Activated naive CD4-positive, alpha-beta T cell treated with anti-CD3 and anti-CD28 coated beads, Interleukin-2, amount 50 U/mL, for 16 hours (primary cell): ENCODE measurements at regions not wholly inside any gene's neighbourhood (a gene's known extent, or its start where the extent isn't known, plus 50 kb on each side); places are given as distances from the start of the nearest gene placed in this dataset.
"Not testable (repeated sequence)": the region's sequence is repeated elsewhere in the genome, so short reads cannot be mapped to it uniquely, and the experiment has no call there.

Experiments used
- DNase-seq: peaks from one replicate; pipeline ENCODE4 v3.0.0-alpha.2; 2020

DNA sequence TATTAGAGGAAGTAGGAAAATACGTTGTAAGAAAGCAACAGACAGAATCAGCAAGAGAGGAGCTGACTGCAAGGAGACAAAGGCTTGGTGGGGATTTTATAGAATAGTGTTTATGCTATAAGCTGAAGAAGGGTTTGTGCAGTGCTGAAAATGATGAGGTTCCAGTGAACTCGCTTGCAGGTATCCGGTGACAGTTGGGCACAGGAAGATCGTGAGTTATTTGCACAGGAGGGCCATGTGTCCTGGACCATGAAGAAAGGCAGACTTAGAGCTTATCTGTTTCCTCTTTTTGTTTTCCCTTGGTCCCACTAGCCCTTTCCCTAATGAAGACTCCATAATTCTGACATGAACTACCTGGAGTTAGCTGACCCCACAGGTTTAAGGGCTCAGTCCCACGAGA lies 61.4 kb downstream of the NXNL2 start:
- DNase-seq, result no peak

DNA sequence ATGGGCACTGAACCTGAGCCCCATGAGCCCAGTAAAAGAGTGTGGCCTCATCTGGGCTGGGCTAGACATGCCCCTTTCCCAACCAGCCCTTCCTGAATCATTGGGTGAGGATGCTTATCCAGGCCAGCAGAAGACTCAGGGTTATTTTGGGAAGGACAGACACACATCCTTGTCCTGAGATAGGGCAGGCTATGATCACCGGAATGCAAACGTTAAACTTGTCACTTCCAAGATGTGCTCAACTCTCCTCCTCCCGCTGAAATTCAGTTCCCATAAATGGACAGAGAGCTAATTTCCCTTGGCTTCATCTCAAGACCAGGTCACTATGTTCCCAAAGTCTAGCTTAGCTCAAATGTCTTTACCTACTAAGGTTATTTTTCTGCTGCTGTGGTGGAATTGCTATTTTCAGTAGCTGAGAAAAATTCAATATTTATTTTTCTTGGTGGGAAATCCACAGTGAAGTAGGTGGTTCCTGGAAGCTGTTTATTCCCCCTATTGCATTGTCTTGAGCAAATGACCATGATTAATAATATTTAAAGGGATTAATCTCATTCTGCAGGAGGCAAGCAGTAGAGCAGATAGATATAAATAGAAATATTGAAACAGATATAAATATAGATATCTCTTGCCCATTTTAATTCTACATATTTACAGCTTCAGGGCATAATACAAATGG lies 70.0 kb downstream of the NXNL2 start:
- no peak for DNase-seq

DNA sequence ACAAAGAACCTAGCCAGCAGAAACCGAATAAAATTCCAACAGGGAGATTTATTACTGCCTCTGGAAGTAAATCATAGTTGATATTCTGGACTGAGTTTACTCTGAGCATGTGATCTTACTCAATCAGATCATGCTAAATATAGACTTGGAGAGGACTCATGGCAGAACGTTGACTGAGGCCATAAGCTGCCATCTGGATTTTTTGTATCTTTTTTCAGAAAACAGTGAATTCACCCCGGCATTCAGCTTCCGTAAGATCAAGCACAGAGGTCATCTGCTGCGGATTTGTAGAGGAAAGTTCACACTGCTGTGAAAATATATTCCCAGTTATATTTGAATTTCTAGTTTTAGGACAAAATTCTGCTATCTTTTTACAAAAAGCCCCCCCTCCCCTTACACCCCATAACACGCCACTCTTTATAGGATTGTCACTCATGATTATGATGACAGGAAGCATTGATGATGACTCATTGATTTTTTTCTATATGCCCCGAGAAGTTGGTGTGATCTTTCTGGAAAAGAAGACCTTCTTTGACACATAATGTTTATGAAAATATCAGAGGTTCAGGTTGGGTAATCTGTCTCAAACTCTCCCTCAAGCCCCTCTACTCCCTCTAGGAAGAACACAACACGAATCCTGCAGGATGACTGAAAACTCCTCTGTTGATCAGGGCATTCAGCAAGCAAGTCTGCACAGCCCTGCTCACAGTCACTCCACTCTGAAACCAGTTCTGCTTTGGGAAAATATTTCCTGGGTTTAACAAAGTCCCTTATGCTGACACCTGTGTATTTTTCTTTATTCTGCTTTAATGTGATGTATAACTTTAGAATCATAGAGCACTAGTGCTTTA lies 70.8 kb downstream of the NXNL2 start:
- no peak for DNase-seq

DNA sequence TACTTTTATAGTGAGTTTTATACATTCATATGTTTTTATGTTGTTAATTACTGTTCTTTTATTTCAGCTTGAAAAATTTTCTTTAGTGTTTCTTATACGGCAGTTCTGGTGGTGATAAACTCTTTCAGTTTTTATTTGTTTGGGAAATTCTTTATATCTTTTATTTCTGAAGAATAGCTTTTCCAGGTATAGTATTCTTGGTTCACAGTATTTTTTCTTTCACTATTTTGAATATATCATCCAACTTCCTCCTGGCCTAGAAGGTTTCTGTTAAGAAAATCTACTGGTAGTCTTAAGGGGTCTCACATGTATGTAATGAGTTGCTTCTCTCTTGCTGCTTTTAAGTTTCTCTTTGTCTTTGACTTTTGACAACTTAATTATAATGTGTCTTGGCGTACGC lies 79.4 kb downstream of the NXNL2 start:
- DNase-seq, result no peak

DNA sequence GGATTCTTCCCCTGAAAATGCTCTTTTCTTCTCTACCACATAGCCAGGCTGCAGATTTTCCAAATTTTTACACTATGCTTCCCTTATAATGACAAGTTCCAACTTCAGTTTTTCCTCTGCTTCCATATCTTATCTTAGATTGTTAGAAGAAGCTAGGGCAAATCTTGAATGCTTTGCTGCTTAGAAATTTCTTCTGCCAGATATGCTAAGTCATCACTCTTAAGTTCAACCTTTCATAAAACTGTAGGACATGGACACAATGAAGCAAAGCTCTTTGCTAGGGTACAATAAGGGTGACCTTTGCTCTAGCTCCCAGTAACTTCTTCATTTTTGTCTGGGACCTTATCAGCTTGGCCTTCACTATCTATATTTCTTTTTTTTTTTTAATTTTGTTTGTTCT lies 88.7 kb downstream of the NXNL2 start:
- no peak for DNase-seq

DNA sequence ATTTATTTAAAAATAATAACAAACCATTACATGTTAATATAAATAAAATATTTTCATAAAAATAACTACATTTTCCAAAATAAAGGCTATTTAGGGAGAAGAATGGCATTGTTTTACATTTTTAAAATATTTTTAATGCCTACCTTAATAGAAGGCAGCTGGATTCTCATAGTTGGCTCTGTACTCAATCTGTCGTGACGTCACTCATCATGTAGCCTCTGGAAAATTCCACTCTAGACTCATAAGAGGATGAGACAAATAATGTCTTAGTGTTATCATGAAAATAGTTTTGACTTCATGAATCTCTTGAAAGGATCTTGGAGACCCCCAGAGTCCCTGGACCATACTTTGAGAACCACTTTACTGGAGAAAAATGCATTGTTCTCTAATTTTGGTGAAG lies 93.1 kb downstream of the NXNL2 start:
- no peak for DNase-seq

DNA sequence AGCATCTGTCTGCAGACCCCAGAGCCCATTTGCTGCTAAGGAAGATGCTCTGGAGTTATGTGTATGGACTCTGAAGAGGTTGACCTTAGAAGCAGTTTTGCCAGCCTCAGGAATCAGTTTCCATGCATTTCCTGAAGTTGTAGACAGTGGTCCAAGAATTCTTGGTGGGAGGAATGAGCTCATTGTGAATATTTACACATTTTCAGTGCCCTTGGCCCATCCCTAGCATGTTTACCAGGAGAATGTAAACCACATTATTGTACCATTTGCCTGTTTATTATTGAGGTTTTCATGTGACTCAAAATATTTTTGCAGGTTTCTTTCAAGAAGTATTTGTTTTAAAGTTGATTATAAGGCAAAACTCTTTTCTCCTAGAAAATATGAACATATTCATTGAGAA lies 93.8 kb downstream of the NXNL2 start:
- DNase-seq, result no peak

DNA sequence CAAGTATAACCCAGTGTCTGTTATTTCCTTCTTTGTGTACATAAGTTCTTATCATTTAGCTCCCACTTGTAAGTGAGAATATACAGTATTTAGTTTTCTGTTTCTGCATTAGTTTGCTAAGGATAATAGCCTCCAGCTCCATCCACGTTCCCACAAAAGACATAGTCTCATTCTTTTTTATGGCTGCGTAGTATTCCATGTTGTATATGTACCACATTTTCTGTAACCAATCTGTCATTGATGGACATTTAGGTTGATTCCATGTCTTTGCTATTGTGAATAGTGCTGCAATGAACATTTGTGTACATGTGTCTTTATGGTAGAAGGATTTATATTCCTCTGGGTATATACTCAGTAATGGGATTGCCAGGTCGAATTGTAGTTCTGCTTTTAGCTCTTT lies 95.6 kb downstream of the NXNL2 start:
- not testable (repeated sequence) for DNase-seq

DNA sequence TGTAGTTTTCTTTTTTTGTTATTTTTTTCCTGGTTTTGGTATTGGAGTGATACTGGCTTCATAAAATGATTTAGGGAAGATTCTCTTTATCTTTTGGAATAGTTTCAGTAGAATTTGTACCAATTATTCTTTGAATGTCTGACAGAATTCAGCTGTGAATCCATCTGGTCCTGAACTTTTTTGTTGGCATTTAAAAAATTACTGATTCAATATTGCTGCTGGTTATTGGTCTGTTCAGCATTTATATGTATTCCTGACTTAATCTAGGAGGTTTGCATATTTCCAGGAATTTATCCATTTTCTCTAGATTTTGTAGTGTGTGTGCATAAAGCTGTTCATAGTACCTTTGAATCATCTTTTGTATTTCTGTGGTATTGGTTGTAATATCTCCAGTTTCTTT lies 100.2 kb downstream of the NXNL2 start:
- no peak for DNase-seq

DNA sequence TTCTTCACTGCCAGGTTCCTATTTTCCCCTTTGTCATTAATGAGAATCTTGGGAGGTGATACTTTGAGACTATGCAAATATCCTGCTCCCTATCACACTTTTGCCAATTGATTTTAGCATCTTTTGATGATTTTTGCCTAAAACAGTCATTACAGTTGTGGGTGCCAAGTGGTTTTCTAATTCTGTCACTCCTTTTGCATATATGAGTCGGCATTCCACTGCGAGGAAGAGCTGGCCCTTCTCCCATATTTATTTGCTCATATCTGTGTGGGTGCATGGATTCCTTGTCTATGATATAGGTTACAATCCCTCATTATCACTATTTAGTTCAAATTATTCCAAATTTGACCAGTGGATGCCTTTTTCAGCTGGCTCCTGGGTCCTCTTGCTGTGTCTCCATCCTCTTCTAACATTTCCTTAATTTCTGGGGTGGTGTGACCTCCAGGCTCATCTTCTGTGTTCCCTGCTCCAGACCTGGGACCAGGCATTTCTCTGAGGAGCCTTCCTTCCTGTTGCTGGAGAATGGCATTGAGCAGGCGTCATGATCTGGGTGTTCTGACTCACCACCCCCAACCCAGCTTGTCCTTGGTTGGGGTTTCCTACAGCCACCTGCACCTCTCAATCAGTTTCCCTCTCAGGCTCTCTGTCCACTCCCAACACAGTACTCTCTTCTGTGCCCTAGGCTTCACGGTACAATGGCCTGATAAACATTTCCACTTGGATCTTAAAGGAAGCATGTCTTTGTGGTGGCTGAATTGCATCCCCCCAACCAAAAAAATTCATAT lies 106.7 kb downstream of the NXNL2 start:
- no peak for DNase-seq

DNA sequence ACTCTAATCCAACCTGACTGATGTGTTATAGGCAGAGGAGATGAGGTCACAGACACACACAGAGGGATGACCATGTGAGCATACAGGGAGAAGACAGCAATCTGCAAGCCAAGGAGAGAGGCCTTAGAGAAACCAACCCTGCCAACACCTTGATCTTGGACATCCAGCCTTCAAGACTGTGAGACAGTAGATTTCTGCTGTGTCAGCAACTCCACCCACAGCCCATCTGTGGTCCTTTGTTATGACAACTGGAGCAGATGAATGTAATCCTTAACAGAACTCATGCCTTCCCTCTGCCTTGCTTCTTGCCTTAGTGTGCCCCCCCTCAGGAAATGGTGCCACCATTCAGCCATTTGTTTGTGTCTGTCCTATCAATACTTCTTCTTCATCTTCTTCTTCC lies 107.4 kb downstream of the NXNL2 start:
- no peak for DNase-seq

DNA sequence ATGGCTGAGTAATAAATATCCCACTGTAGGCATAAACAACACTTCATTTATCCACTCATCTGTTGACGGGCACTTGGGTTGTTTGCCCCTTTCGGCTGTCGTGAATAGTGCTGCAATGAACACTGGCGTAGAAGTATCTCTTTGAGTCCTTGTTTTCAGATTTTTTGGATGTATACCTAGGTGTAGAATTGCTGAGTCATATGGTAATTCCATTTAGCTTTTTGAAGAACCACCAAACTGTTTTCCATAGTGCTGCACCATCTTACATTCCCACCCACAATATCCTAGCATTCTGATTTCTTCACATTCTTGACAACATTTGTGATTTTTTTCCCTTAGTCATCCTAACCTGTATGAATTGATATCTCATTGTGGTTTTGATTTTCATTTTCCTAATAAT lies 109.0 kb downstream of the NXNL2 start:
- DNase-seq, result no peak

DNA sequence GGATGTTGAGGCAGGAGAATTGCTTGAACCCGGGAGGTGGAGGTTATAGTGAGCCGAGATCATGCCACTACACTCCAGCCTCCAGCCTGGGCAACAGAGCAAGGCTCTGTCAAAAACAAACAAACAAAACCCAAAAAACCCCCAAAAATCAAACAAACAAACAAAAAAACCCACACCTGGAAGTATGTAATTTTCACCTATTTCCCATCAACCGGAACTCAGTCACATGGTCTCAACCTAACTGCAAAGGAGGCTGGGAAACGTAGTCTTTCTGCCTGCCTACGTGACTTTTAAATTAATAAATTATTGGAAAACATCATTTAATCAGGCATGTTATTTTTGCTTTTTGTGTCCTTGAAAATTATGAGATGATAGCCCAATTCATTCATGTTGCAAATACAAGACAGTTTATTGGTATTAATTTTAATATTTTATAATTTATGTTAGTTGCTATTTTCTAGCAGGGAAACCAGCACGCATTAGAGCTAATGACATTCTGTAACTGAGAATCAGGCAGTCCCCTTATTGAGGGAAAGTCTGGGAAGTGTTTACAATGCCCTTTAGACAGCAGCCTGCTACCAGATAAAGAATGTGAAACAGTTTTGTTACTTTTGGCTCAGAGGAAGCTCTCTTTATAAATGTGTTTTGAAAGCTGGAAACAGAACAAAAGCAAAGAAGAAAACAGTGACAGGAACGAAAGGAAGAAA lies 110.3 kb downstream of the NXNL2 start:
- no peak for DNase-seq

DNA sequence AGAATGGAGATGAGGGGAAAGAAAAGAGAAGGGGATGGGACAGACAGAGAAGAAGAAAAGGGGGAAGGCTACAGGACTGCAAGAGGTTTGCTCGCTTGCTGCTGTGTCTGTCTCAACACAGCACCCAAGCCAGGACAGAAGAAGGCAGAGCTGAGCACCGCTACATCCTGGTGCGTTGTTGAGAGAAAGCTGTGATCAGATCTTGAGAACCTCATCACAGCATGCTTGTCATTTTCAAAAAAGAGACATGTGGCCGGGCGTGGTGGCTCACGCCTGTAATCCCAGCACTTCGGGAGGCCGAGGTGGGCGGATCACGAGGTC lies 110.9 kb downstream of the NXNL2 start:
- DNase-seq, result no peak

DNA sequence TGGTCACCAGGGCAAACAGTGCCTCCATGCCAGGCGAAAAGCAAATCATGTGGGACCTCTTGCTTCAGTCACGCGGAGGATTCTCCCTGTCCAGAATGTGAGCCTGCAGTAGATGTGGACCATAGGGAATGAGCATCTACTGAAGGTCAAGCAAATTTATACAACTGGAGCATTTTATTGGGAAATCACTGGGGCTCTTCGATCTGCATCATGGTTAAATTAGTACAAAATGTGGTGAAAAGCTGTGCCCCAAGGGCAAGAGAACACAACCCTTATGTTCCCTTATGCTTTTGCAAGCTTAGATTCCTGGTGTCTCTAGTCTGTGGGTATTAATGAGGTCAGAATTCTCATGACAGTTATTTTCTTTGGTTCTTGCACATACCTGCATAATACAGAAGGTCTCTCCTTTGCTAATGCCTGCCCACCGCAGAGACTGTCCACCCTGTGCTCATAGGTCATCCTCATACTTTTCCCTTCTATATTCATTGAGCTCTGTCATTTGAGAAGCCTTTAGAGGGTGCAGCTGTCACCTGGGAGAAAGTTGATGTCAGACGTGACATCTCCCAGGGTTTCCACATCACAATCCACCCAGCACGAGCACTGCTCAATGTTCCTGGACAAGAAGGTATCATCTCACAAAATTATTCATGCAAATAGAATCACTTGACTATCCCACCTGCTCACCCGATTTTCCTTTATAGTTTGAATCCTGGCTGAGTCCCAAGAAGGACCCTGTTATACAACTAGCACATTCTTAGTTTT lies 111.7 kb downstream of the NXNL2 start:
- no peak for DNase-seq

DNA sequence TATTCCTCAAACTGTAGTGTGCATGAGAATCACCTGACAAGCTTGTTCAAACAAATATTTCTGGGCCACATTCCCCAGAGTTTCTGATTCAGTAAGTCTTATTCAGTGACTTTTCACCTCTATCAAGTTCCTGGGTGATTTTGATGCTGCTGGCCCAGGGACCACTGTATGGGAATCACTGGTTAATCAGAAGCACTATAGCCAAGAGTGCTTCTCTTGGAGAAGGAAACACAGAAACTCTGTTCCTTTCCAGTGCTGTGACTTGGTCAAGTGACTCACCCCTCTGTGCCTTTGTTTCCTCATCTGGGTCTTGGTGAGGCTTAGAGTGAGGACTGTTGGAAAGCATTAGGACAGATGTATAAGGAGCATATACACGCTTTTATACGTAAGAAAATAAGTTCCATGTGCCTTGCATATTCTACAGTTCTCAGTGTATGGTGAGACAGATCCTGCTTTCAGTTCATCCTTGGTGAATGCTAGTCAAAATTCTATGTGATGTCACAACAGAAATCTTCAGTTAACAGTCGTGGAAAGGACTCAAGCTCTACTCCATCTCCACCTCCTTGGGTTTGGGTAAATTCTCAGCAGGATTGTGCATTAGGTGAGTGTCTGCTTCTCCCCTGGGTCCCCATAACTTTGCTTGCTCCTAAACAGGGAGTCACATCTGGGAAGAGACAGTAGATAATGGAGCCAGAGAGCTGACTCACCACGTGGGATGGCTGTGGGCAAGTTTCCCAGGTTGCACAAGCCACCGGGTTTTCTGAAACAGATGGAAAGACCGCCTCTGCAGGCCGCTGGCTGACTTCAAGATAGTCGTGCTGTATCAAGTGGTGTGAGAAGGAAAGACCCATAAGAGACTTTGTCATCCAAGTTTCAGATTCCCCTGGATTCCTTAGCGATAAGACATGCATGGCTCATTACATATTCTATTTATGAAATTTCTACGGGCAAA lies 117.0 kb downstream of the NXNL2 start:
- no peak for DNase-seq

DNA sequence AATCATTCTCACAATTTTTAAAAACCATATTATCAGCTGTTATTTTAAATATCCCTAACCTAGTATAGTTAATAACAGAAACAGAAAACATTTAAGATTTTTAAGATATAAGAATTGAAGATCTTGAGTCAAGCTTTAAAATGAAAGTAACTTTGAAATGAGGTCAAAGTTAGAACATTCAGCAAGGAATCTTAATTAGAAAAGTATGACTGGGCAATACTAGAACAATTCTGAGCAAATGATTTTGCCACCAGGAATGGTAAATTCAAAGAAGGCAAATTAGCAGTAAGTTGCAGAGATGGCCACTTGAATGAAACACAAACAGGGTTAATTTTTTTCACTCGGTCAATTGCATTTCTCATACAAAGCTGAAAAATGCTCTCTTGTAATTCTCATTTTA lies 117.9 kb downstream of the NXNL2 start:
- DNase-seq, result no peak

DNA sequence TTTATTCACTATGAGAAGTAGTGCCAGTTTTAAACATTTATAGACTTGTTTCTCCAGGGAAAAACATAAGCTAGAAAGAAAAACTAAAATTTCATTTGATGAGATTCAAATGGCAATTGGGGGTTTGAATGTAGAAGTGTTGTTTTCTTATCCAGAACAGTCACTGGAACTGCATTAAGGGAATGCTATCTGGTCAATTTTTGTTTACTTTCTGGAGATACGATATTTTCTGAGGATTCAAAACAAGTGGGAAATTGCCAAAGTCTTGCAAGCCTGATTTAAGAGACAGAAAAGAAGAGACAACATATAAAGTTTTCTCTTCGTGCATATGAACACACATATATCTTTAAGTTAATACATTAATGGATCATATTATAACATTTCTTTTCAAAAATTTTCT lies 118.4 kb downstream of the NXNL2 start:
- DNase-seq, result no peak

DNA sequence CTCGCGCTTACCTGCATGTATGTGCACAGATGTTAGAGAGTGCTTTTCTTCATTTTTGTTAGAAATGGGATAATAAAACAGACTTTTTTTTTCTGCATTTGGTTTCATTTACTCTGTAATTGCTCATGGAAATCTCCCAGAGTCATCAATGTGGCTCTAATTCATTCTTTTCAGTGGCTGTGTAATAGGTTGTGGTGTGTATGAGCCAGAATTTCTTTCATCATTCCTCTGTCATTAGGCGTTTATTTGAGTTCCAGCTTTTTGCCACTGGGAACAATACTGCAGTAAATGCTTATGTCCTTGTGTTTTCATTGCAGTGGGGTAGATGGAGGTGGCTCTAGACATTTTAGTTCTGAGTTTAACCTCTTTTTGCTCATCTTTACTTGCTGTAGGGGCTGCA lies 118.9 kb downstream of the NXNL2 start:
- DNase-seq, result no peak

DNA sequence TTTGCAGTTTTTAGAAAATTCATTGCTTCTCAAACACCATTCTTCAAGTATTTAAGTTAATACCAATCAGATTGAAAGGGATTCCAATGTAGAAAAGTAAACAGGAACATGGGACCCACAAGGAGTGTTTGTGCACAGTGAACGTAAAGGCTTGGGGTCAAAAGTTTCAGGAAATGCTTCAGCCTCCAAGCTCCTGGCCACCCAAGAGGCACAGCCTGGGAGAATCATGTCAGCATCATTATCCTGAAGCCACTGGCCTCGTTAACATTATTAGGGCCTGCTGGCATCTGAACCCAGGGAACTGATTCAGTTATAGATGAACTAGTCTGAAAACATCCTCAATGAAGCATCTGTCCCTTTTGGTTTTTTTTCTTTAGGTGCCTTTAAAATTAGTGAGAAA lies 122.9 kb downstream of the NXNL2 start:
- no peak for DNase-seq

DNA sequence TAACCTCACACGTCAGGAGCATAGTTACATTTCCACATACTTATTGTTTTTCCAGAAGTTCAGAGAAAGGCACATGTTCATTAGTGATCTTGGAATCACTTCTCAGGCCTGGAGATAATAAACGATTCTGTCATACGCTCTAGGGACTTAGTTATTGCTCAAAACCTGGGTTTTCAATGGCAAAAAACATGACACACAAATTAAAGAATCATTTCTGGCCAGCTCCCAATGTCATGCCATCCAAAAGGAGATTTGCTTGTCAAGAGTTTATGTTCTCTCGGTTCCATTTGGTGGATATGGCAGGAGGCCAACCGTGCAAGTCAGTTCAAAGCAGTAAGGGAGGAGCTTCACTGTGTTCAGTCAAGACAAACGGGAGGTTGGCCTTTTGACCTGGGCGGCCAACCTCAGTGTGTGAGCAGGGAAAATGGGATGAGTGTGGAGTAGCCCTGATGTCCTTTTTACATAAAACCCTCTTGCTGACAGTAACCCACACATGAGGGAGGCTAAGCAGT lies 123.4 kb downstream of the NXNL2 start:
- no peak for DNase-seq
